Epidermal melanocyte (primary cell): ENCODE measurements at regions not wholly inside any gene's neighbourhood (a gene's known extent, or its start where the extent isn't known, plus 50 kb on each side); places are given as distances from the start of the nearest gene placed in this dataset.
"Not testable (repeated sequence)": the region's sequence is repeated elsewhere in the genome, so short reads cannot be mapped to it uniquely, and the experiment has no call there.

Experiments used
- DNase-seq: peaks from one replicate; pipeline ENCODE4 v3.0.0; 2011; ENCODE audit warnings: low spot score; ENCODE audit not compliant: insufficient read length

GRCh38 chr5:164191240-164191639 is 685.8 kb downstream of the MAT2B start:
- DNase-seq = no peak

GRCh38 chr5:164202338-164202737 is 696.9 kb downstream of the MAT2B start:
- DNase-seq = no peak

- no peak for DNase-seq
Observed at GRCh38 chr5:164203581-164204225, 698.3 kb downstream of the MAT2B start.

- peak; percentile 20 for DNase-seq
Observed at GRCh38 chr5:164204338-164204946, 699.0 kb downstream of the MAT2B start.

GRCh38 chr5:164206196-164206595 is 700.8 kb downstream of the MAT2B start:
- no peak for DNase-seq

GRCh38 chr5:164207646-164208045 is 702.2 kb downstream of the MAT2B start:
- no peak for DNase-seq

- DNase-seq = no peak
Observed at GRCh38 chr5:164210491-164210890, 705.1 kb downstream of the MAT2B start.

- DNase-seq = no peak
Observed at GRCh38 chr5:164214698-164215097, 709.3 kb downstream of the MAT2B start.

GRCh38 chr5:164217464-164217863 is 712.0 kb downstream of the MAT2B start:
- DNase-seq = no peak

GRCh38 chr5:164220522-164220921 is 715.1 kb downstream of the MAT2B start:
- no peak for DNase-seq

- no peak for DNase-seq
Observed at GRCh38 chr5:164224236-164224635, 718.8 kb downstream of the MAT2B start.

GRCh38 chr5:164224772-164225171 is 719.4 kb downstream of the MAT2B start:
- DNase-seq = no peak

GRCh38 chr5:164230341-164230740 is 724.9 kb downstream of the MAT2B start:
- no peak for DNase-seq

- no peak for DNase-seq
Observed at GRCh38 chr5:164233791-164234190, 728.4 kb downstream of the MAT2B start.

GRCh38 chr5:164234321-164234720 is 728.9 kb downstream of the MAT2B start:
- no peak for DNase-seq

- no peak for DNase-seq
Observed at GRCh38 chr5:164235300-164235891, 730.0 kb downstream of the MAT2B start.

GRCh38 chr5:164237486-164237885 is 732.1 kb downstream of the MAT2B start:
- no peak for DNase-seq

GRCh38 chr5:164251781-164252180 is 746.4 kb downstream of the MAT2B start:
- not testable (repeated sequence) for DNase-seq

- DNase-seq = no peak
Observed at GRCh38 chr5:164253764-164254163, 748.3 kb downstream of the MAT2B start.

- no peak for DNase-seq
Observed at GRCh38 chr5:164255598-164256213, 750.3 kb downstream of the MAT2B start.

- no peak for DNase-seq
Observed at GRCh38 chr5:164256351-164256750, 750.9 kb downstream of the MAT2B start.

GRCh38 chr5:164256954-164257353 is 751.5 kb downstream of the MAT2B start:
- DNase-seq = no peak
